HG02798 (cell line): ENCODE measurements at regions not wholly inside any gene's neighbourhood (a gene's known extent, or its start where the extent isn't known, plus 50 kb on each side); places are given as distances from the start of the nearest gene placed in this dataset.
"Not testable (repeated sequence)": the region's sequence is repeated elsewhere in the genome, so short reads cannot be mapped to it uniquely, and the experiment has no call there.

Experiments used
- ATAC-seq: cut with Tn5 transposase; IDR thresholded peaks from one replicate; pipeline ENCODE4 v1.9.1; 2021; ENCODE audit warnings: mild to moderate bottlenecking; ENCODE audit not compliant: unreplicated experiment, poor library complexity

DNA sequence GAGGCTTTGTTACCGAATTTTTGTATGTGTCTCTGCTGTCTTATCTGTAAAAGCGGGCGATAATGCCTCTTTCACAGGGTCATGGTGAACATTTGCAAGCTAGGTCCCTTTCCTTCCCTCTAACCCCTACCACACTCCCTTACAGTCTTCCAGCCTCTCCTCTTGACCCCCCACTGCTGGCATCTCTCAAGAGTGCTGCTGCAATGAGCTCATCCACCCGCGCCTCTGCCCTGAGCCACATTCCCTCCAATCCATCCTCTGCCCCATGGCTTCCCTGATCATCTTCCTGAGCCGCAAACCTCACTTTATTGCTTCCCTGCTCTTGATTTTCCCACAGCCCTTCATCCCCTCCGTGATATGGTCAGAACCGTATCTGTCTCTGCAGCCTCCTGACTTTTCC, 343.6 kb downstream of the BCL11B start:
- no peak for ATAC-seq

DNA sequence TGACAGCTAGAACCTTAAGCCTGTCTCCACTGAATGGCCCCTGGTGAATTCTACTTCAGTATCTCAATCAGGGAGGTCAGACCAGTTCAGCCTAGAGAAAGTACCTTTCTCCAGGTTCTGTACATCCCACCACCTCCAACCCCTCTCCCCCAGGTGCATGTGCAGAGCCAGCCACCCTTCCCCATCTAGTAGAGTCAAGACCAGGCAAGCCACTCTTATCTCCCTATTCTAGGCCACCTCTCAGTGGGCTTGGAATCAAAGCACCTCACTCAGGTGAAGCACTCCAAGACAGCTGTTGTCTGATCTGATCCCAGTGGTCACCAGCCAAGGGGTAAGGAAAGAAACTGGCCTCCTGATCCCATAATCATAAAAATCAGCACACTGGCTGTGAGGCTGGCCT, 340.9 kb downstream of the BCL11B start:
- no peak for ATAC-seq

DNA sequence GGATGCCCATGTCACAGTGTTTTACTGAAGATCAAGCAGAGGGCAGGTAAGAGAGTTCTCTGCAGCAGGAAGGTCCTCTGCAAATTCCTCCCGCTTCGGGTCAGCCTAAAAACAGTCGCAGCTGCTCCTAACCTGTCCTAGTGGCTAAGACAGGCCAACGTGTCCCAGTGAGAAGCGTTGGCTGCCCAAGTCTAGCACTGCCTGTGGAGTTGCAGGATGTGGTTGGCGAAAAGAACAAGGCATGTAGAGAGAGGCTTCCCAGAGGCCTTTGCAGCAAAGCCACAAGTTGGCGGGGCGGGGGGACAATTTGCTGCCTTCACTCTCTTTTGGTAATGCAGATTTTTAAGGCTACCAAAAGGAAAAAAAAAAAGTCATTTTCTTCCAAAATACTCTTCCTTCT, 340.1 kb downstream of the BCL11B start:
- ATAC-seq, result no peak

DNA sequence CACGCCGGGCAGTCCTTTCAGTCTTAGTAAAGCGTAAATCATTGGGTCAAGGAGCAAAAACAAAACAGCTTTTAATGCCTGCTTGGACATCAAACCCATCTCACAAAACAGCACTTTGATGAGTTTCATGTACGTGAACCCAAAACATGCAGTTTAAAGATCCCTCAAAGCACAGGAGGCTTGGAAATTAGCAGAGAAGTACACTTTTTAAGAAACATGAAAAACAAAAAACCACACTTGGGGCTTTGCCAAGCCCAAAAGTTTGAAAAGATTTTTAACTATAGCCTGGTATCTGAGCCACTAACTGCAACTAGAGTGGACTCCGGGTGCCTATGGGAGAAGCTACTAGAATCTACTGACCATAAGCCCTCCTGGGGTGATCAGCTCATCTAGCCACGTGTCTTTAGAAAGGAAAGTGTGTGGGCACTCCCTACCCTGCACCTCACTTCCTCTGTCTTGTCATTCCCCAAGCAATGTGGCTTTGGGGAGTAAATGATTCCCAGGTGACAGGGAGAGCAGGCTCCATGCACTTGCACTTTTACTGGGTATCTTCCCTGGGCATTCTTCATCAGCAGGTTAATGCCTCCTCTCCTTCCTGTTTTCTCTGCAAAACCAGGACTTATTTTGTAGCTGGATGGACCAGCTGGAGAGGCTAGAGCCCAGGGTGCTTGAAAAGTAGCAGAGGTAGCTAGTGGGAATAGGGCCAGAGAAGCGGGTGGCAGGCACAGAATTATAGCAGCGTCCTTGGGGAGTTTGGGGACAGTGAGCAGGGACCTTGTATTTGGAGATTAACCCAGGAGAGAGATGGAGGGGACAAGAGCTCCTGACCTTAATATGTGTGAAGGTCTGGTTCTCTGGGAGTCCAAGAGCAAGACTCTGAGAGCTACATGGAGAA, 339.3 kb downstream of the BCL11B start:
- no peak for ATAC-seq

GRCh38 chr14:98934569-98934968, 337.4 kb downstream of the BCL11B start:
- not testable (repeated sequence) for ATAC-seq

DNA sequence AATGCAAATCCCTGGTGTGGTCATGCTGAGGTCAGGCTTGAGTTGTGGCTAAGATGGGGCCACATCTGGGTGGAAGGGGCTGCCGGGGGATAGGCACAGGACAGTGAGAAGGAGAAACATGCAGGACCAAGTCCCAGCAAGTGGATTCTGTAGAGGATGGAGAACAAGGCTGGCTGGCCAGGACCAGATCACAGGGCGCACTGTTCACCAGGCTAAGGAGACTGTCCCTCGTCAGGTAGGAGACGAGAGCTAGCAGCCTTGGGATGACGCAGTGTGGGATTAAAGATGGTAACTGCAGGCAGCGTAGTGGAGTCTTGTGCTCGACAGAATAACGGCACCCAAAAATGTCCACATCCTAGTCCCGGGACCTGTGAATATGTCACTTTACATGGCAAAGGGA, 336.1 kb downstream of the BCL11B start:
- ATAC-seq, result no peak

GRCh38 chr14:98937021-98937420, 335.0 kb downstream of the BCL11B start:
- no peak for ATAC-seq

- no peak for ATAC-seq
Observed at GRCh38 chr14:98937712-98938505, 334.1 kb downstream of the BCL11B start.

DNA sequence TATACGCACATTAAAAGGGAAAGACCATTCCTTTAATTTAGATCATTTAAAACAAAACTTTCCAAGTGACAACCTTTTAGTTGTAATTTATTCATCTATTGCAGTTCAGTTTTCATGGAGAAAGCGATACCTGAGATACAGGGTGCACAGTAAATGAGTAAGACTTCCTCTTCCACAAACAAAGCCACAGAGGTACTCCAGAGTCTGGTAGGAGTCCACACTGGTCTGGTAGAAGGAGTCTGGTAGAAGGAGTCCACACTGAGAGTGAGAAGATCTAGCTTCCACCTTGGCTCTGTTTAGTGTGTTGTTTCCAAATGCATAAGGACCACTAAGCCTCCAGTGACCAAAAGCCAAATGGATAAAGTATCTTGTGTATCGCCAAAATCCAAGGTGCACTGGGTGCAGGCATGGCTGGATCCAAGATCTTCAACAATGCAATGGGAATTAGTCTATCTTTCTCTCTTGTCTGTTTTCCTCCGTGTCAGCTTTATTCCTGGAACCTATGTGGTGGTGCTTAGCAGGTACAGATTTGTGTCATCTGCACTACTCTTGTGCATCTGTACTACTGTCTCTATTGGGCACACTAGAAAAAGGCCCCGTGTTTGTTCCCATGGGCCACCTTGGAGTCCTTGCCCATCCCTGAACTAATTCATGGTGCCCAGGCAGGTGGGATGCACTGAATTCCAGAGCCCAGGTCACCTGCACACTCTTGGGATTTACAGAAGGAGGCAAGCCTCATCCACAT, 331.1 kb downstream of the BCL11B start:
- ATAC-seq, result no peak

DNA sequence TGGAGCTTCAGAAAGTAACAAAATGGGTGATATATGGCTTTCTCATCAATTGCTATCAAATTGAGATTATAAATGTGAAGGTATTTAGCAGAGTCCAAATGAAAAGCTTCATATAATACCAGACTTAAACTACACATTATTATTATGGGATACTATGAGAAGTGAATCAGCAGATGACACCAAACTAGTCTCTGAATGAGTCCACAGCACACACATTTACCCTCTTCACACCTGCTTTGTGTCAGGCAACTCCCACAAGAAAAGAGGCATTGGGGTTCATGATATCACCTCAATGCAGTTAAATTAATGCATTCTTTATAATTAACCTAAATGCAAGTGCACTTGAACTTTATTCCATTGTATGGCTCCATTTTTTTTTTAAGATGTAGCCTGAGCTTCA, 330.5 kb downstream of the BCL11B start:
- no peak for ATAC-seq

GRCh38 chr14:98943907-98944306, 328.1 kb downstream of the BCL11B start:
- ATAC-seq, result no peak

GRCh38 chr14:98944989-98945388, 327.0 kb downstream of the BCL11B start:
- ATAC-seq, result no peak

- no peak for ATAC-seq
Observed at GRCh38 chr14:98945611-98946570, 326.1 kb downstream of the BCL11B start.

GRCh38 chr14:98946940-98947339, 325.1 kb downstream of the BCL11B start:
- no peak for ATAC-seq

- no peak for ATAC-seq
Observed at GRCh38 chr14:98947911-98948595, 323.9 kb downstream of the BCL11B start.

DNA sequence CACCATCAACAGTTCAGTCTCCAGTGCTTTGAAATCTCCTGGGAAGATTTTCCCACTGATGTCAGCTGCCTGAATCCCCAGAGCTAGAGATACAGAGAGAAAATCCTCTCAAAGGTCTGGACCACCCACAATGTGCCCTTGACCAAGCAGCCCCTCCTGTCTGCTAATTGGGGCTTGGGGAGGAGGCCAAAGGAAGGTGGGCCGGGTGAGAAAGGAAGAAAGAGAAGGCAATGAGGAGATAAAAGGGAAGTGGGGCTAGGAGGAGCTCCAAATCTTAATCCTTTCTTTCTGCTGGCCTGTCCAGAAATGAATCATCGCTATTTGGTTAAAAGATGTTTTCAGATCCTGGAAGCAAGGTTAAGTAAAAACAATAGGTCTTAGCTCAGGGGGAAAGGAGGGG, 322.9 kb downstream of the BCL11B start:
- ATAC-seq, result no peak

GRCh38 chr14:98949481-98950135, 322.4 kb downstream of the BCL11B start:
- no peak for ATAC-seq

GRCh38 chr14:98950353-98950895, 321.6 kb downstream of the BCL11B start:
- ATAC-seq, result no peak
